Hematopoietic multipotent progenitor cell treated with erythropoietin and hydrocortisone succinate and interleukin-3 and kit ligand, for 4 days (in vitro differentiated cells): ENCODE measurements at regions not wholly inside any gene's neighbourhood (a gene's known extent, or its start where the extent isn't known, plus 50 kb on each side); places are given as distances from the start of the nearest gene placed in this dataset.

Experiments
- DNase-seq: peaks from one replicate; pipeline ENCODE4 v3.0.0-alpha.2; 2015

DNA sequence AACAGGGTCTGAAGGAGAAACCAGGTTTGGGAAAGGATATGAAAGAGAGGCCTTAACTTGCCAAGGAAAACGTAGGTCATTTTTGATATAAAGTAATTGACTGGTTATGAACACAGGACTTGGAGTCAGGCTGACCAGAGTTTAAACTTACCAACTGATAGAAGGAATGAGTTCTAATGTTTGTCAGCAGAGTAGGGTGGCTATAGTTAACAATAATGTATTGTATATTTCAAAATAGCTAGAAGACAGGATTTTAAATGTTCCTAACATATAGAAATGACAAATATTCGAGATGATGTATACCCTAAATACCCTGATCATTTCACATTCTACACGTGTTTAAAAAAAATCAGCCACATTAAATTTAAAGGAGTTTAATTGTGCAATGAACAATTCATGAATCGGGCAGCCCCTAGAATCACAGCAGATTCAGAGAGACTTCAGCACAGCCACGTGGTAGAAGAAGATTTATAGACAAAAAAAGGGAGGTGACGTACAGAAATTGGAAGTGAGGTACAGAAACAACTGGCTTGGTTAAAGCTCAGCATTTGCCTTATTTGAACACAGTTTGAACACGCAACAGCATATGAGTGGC is 52.5 kb upstream of the PLEKHG7 start:
- no peak for DNase-seq

DNA sequence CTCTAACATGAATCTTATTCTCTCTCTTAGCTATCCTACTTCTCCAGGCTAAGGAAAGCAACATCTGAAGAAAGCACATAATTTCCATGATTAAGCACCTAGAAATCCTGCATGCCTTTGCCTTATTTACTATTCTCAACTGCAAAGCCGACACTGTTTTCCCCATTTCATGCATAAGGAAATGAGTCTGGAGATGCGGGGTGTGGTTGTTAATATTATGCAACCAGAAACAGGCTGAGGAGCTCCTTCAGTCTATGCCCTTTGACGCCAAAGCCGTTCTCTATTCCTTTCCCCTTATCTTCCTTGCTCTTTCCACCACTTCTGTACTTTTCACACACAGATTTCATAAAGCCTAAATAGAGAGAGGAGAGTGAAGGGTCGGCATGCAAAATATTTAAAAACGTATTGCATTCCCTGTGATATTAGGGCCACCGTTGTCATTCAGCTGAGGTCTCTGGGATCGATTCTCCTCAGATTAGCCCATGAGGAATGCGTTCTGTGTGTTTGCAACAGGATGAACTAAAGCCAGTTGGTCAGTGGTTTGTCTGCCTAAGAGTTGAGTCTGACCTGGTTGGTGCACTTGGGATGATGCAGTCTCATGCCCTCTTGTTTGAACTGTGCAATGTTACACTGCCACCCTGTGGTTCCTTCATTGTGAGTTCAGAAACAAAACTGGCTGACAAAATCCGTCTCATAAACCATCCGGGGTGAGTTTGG is 53.1 kb upstream of the PLEKHG7 start:
- peak; percentile 76 for DNase-seq

DNA sequence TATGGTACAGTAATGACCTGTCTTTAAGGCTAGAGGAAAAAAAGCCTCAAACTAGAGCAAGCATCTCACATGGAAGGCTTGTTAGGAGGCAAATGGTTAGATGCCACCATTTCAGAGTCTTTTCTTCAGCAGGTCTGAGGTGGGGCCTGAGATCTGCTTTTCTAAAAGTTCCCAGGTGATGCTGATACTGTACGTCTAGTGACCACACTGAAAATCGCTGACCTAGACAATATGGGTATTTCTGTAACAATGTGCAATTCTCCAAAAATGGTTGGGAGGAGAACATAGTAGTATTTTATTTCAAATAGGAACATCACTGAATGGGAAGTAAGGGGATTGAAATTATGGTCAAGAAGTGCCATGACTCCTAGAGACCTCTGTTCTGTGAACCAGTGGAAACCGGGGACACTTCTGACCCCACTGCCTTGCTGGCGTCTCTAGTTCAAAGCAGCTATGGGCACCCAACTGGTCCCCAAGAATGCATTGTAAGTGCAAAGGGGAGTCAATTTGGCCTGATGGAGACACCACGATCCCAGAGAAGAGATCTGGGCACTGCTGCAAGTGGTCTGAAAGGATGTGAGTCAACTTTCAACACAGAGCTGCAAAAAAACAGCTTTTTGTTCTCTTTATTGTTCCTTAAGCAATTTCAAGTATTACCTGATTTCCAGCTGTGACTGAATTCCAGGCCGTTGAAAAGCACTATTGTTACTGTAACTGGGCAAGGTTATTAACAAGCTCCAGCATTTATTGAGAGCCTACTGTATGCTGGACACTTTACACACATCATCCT is 54.4 kb upstream of the PLEKHG7 start:
- DNase-seq = no peak

DNA sequence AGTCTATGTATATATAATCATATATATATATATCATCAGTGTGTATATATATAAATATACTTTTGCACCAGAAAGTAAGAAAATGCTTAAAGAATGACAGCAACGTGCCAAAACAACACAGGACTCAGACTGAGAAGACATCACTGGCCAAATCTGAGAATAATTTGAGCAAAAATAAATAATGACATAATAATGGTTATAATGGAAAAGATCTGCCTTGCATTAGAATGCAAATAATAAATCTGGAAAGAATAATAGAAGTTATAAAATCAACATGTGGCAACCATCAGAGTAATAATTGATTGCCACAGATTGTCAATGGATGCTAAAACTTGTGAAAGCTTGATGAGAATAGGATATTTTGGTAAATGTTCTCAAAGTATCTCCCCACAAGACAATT is 61.5 kb upstream of the PLEKHG7 start:
- no peak for DNase-seq

DNA sequence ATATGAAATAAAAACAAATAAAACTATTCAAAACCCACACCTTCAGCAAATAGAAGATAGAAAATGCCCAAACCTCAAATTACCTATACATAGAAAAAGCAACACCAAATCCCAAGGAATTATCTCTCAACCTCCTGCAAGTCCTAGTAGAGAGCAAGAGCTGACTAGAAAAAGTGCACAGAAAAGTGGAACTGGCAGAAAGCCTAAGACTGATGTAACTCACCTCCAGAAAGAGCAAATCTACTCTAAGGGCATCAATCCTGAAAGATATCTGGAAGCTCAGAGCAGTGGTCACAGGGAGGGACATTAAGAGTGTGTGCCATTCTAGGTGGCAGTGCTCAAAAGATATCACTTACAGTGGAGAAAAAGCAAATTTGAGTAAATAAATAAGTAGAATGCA is 62.1 kb upstream of the PLEKHG7 start:
- no peak for DNase-seq

DNA sequence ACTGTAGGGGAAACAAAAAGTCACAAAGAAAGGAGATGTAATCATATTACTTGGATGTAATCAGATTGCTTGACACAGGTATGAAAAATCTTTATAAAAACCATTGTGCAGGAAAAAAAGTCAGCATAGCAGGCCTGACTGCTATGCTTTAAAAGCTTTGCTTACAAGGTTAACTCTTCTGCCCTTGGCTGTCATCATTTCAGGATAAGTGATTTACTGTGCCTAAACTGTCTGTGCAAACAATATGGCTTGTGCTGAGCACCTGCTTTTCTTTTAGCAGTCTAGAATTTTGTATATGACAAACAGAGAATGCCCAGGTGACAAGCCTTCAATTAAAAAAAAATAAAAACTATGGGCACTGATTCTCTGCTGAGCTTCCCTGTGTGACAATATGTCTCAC is 63.8 kb upstream of the PLEKHG7 start:
- DNase-seq = no peak

DNA sequence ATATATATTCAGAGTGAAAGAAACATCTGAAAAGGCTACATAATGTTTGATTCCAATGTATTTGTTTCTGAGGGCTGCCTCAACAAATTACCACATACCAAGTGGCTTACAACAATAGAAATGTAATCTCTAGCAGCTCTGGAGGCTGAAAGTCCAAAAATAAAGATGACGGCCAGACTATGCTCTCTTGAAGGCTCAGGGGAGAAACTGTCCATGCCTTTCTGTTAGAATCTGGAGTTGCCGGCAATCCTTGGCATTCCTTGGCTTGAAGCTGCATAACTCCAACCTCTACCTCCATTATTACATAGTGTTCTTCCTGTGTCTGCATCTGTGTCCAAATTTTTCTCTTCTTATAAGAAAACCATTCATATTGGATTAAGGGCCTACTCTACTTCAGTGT is 68.1 kb upstream of the PLEKHG7 start:
- DNase-seq = no peak

DNA sequence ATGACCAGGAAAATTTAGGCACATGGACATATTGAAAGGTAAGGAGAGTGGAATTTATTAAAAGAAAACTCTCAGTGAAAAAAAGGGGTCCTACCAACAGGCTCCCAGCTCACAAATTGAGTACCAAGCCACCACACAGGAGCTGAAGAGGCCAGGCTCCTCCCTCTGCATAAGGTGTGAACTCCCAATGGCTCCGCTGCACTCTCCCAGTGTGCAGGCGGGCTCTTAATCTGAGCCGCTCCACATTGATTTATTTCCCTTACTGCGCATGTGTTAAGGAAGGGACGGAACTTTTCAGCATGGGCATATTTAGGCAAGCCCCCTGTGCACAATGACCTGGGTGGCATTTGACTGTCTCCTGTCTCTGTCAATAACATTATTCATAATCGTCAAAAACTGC is 68.6 kb upstream of the PLEKHG7 start:
- DNase-seq = no peak

DNA sequence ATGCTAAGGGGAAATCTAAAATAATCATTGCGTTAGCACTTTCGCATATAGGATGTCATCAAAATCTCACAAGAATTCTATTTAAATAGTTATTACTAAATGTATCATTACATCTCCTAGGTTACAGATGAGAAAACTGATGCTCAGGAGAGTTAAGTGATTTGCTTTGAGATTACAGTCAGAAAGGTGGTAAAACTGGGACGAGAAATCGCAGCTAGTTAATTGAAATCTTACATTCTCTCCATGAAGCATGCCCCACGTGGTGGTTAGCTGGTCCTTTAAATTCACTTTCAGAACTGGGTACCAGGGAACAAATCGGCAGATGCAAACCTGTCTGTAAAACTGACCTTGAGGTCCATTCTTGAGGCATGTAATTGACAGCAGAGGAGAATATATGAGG is 71.8 kb upstream of the PLEKHG7 start:
- DNase-seq = no peak

DNA sequence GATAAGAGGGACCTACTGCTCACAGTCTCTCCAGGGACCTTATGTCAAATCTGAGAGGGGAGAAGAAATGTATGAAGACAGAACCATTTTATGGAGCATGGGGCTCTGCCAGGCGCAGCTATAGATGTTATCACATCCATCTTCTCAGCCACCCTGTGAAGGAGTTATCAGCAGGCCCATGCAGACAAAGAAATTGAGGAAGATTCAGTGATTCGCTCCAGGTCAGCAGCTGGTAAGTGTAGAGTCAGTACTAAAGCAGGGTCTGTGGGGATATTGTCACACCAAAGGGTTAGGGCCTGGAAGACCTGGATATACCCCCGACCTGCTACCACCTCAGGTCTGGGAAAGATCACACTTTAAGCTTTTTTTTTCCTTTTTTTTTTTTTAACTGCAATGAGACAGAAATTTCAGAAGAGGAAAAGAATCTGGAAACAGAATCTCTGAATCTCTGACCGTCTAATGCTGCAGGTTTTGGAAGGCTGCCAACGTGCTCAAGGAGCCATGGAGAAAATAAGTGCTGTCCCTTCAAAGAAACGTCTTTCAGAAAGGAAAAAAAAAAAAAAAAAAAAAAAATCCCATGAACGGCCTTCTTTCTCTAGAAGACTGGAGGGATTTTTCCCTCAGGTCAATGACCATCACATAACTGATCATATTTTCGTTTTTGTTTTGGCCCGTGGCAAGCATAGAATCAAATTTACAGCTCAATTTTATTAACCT is 73.3 kb upstream of the PLEKHG7 start:
- DNase-seq = peak; percentile 12

DNA sequence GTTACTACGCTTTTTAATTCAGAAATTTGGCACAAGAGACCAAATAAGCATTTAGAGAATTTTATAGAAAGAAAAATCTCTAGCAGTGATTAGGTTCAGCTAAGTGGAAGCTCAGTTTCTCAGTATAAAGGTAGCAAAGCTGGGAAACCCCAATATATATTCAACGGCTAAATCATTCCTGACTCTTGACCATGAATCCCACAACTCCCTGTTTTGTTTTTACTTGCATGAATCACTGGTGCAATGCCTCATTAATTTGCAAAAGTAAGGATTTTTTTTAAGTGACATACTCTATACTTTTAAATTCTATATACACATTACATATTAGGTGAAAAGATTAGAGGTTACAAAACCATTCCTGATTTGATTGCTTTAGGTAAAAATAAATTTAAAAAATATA is 74.3 kb upstream of the PLEKHG7 start:
- DNase-seq = no peak

DNA sequence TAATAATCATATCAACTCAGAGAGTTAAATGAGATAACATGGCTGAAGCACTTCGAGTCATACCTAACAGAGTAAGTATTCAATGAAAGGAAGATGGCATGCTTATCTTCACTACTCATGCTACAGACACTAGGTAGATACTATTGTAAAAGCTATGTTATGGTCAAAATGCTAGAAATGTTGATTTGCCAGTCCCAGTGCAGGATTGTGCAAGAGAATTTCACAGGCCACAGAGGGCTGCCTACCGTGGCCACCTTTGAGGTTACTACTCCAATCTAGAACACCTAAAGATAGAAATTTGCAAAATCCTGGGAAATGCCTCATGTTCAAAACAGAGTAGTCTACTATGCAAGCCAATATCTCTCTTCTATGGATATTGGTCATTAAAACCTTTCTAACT is 75.3 kb upstream of the PLEKHG7 start:
- DNase-seq = no peak

DNA sequence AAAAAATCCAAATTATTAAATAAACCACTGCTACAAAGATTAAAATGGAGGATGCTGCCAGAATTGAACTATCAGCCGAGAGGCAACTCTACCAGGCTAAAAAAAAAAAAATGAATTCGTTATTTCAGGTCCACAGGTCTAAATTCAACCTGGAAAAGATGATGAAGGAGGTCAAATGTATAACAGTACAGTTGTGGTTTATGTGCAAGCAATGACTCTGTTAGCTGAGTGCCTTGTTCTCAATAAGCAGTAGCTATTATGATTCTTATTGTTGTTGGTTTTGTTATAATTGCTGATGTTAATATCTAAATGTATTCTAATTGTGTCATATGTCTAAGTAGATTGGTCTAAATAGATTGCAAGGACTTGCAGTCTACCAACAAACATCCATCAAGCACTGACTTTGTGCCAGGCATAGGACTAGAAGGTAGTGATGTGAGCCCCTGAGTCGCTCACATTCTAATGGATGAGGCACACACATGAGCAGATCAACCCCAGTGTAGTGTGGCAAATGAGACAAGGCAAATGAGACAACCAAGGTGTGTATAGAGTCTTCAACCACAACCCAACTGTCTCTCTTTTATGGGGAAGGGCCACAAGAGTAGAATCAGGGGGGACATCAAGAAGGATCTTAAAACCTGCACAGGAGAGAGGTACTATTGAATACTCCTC is 77.0 kb upstream of the PLEKHG7 start:
- no peak for DNase-seq

DNA sequence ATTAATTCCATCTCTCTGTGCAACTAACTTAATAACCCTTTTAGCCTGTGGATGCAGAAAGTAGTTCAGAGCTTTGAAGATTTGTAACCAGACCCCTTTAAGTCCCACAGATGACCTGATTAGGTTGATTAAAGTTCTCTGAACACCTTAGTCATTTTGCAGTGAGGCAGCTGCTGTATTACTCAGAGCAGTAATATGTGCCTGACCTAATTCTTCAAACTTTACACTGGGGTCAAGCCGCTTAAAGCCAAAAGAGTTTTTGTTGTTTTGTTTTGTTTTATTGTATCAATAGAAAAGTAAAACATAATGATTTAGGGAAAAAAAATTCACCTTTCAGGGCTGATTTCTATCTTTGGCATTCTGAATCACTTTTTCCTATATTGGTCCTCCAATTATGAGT is 78.6 kb upstream of the PLEKHG7 start:
- DNase-seq = no peak

DNA sequence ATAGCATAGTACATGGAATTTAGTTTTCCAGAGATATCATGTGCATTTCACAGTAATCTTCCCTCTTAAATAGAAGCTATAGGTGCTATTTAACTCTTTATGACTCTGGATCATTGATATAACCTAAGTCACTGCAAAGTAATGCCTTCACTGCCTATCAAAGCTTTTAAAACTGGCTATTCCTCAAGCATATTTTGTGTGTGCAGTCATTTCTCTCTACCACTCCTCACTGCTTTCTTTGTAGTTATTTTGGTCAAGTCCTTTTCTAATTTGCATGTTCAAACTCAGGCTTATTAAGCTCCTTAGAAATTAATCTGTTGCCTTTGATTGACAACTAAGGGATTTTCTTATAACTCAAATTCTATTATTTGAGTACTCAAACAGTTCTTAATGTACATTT is 79.4 kb upstream of the PLEKHG7 start:
- no peak for DNase-seq

DNA sequence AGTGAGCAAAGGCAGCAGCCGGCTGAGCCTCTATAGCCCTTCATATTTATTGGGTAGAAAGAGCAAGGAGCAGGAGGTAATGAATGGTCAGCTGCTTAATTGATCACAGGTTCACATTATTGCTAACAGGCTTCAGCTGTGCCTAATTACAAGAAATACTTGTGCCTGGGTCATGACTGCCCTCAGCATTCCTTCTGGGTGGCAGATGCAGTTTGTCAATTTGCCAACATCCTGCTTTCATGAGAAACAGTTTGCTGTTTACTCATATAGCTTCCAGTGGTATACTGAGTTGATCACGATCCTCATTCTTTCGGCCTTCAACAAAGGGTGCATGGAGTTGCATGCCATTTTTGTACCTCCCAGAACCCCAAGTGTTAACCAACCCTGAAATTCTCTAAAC is 81.0 kb upstream of the PLEKHG7 start:
- no peak for DNase-seq

DNA sequence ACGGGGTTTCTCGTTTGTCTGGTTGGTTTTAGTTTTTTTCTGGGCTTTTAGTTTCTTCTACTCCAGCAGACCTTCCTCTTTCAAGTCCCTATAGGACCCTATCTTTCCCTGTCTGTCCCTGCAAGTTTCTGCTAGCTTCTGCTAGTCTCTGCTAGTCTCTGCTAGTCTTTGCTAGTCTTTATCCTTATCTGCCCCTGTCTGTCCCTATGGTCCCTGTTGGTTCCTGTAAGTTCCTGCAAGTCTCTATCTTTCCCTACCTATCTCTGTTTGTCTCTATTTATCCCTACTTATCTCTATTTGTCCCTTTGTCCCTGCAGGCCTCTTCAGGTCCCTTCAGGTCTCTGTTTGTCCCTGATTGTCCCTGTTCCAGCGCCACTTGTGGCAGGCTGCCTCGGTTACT is 81.5 kb upstream of the PLEKHG7 start:
- no peak for DNase-seq

DNA sequence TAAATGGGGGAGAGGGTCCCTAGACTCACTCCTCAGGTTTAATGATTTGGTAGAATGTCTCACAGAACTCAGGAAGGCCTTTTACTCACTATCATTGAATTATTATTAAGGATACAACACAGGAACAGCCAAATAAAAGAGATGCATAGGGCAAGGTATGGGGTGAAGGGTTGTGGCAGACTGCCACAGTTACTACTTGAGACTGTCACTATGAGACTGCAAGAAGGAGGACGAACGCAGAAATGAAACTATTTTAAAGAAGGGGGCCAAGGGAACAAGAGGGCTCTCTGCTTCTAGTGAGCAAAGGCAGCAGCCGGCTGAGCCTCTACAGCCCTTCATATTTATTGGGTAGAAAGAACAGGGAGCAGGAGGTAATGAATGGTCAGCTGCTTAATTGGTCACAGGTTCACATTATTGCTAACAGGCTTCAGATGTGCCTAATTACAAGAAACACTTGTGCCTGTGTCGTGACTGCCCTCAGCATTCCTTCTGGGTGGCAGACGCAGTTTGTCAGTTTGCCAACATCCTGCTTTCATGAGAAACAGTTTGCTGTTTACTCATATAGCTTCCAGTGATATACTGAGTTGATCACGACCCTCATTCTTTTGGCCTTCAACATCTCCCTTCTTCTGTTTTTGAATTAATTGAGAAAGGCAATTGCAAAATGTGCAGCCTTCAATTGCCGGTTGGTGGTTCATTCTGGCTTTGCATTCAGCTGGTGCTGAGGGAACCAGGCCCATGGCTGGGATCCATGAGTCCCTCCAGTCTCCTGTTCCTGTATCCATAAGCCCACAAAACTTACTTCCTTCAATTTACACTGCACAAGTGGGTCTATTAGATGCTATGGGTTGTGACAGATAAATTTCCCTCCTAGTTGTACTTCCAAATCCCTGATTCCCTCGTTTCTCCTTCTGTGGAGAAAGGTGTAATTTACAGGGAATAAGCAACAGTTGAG is 82.8 kb upstream of the PLEKHG7 start:
- DNase-seq = no peak

DNA sequence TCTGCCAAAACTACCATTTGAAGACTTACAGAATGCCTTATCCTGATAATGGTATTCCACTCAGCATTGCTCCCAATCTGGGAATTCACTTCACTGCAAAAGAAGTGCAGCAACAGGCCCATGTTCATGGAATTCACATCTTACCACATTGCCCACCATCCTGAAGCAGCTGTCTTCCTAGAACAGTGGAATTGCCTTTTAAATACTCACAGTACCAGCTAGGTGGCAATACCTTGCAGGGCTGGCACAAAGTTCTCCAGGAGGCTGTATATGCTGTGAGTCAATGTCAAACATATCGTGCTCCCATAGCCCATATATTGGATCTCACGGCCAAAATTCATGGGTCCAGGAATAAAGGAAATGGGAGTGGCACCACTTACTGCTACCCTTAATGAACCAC is 83.8 kb upstream of the PLEKHG7 start:
- no peak for DNase-seq

DNA sequence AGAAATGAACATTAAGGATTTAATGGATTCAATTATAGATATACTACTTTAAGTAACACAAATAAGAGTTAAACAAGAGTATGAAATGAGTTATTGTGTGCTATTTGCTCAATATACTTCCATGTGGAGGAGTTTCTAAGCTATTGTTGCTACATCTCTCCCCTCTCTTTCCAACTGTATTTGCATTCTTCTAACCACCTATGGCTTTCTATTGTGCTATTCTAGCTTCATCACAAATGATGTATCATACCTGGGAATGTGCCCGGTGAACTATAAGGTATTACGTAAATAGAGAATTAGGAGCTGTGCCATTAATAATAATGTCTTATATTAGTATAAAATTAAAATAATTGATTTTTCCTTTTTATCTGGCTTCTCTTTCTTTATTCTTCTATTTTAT is 87.1 kb upstream of the PLEKHG7 start:
- no peak for DNase-seq

DNA sequence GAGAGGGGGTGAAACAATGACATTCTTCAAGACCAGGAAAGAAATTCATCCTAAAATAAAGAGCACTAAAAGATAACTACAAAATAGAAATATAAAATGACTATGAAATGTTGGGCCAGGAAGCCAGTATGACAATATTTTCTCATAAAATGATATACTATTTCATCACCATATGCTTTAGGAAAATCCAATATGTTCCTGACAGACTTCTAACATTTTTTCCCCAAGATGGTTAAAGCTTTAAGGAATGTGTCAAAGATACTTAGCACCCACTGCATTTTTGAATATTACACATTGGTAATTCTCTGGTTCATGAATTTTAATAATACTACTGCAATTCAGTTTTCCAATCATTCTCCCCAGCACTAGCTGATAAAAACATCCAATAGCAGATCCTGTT is 87.7 kb upstream of the PLEKHG7 start:
- no peak for DNase-seq

DNA sequence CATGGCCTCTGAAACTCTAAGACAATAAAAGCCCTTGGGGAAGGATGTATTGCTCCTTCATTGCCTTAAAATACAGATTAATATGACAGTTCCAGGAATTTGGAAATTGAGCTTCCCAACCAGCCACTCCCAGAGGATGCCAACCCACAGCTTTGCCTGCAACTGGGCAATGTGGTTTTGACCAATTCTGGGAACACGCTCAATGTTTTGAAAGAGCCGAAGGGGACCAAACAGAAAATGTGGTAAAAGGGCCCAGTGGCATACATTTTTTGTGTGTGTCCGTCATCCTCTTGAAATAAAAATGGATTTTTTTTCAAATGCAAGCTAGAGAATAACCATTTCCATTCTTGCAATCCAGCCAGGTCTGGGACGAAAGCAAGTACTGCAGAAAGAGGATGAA is 88.3 kb upstream of the PLEKHG7 start:
- no peak for DNase-seq
